ENCODE measurements at regions not wholly inside any gene's neighbourhood (a gene's known extent, or its start where the extent isn't known, plus 50 kb on each side); places are given as distances from the start of the nearest gene placed in this dataset.

GRCh38 chr16:79295746-79296145, 304.8 kb downstream of the MAF start:
- no peak for DNase-seq (ENCODE audit: low spot score in 2 of 2)
- Histone ChIP-seq H3K4me3 (no peak overlapping the region), H3K27me3 (no peaks in the 10 kb centered on the region), H3K4me1 (no peaks in the 10 kb centered on the region), H3K27ac (no peak overlapping the region), H3K36me3 (no peaks in the 10 kb centered on the region), H3K9me3 (no peaks in the 10 kb centered on the region)
- WGBS: 91% methylated on average over 3 of the region's 5 CpGs
- TF ChIP-seq POLR2AphosphoS5 (IDR thresholded peaks at IDR 0.05): no peak
- no peak for TF ChIP-seq EP300 (IDR thresholded peaks at IDR 0.05)
- TF ChIP-seq POLR2A (IDR thresholded peaks at IDR 0.05): no peak
- TF ChIP-seq, protein P1, sequence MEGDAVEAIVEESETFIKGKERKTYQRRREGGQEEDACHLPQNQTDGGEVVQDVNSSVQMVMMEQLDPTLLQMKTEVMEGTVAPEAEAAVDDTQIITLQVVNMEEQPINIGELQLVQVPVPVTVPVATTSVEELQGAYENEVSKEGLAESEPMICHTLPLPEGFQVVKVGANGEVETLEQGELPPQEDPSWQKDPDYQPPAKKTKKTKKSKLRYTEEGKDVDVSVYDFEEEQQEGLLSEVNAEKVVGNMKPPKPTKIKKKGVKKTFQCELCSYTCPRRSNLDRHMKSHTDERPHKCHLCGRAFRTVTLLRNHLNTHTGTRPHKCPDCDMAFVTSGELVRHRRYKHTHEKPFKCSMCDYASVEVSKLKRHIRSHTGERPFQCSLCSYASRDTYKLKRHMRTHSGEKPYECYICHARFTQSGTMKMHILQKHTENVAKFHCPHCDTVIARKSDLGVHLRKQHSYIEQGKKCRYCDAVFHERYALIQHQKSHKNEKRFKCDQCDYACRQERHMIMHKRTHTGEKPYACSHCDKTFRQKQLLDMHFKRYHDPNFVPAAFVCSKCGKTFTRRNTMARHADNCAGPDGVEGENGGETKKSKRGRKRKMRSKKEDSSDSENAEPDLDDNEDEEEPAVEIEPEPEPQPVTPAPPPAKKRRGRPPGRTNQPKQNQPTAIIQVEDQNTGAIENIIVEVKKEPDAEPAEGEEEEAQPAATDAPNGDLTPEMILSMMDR (IDR thresholded peaks at IDR 0.05): no peak

DNA sequence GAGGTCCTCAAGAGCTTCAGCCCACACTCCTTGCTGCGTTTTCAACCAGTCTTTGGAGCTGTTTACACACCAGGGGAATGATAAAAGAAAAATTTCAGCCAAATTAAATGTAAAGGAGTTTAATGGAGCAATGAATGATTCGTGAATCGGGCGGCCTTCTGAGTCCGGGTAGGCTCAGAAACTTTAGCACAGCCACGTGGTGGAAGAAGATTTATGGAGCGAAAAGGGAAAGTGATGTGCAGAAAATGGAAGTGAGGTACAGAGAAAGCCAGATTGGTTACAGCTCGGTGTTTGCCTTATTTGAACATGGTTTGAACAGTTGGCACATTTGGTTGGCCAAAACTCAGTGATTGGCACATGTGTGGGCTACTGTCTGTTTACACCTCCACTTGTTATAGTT, 305.4 kb downstream of the MAF start:
- 90% methylated on average over 8 of the region's 8 CpGs for WGBS
- H3K9me3 ChIP-seq: no peaks in the 10 kb centered on the region
- no peak overlapping the region for H3K27ac ChIP-seq
- TF ChIP-seq, protein P1 (IDR thresholded peaks at IDR 0.05): no peak
- TF ChIP-seq POLR2A (IDR thresholded peaks at IDR 0.05): no peak
- no peak for TF ChIP-seq EP300 (IDR thresholded peaks at IDR 0.05)
- TF ChIP-seq POLR2AphosphoS5 (IDR thresholded peaks at IDR 0.05): no peak
- H3K4me1 ChIP-seq: peaks cover 2% of the 10 kb centered on the region
- no peaks in the 10 kb centered on the region for H3K36me3 ChIP-seq
- no peaks in the 10 kb centered on the region for H3K27me3 ChIP-seq
- no peak overlapping the region for H3K4me3 ChIP-seq
- DNase-seq (ENCODE audit: low spot score in 2 of 2): no peak

DNA sequence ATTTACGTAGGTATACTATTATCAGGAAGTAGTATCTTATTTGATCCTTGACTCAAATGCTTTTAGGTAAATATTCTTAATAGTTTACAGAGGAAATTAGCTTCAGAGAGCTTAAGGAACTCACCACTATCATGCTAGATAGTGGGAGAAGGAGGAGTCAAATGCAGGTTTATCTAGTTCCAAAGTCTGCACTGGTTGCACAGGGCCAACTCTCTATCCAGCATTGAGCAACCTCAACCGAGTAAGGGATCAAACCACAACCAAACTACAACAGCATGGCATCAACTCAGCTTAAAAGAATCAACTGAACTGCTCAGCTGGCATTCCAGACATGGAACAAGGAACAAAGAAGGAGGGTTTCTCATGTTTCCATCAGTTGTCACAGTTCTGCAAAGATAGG, 306.0 kb downstream of the MAF start:
- Histone ChIP-seq H3K9me3 (no peaks in the 10 kb centered on the region), H3K4me1 (peaks cover 4% of the 10 kb centered on the region), H3K27ac (no peak overlapping the region), H3K27me3 (no peaks in the 10 kb centered on the region), H3K36me3 (no peaks in the 10 kb centered on the region), H3K4me3 (no peak overlapping the region)
- no peak for DNase-seq (ENCODE audit: low spot score in 2 of 2)
- TF ChIP-seq, protein P1 (IDR thresholded peaks at IDR 0.05): no peak
- TF ChIP-seq POLR2AphosphoS5 (IDR thresholded peaks at IDR 0.05) (no peak), POLR2A (IDR thresholded peaks at IDR 0.05) (no peak)
- 74% methylated on average over 2 of the region's 2 CpGs for WGBS

DNA sequence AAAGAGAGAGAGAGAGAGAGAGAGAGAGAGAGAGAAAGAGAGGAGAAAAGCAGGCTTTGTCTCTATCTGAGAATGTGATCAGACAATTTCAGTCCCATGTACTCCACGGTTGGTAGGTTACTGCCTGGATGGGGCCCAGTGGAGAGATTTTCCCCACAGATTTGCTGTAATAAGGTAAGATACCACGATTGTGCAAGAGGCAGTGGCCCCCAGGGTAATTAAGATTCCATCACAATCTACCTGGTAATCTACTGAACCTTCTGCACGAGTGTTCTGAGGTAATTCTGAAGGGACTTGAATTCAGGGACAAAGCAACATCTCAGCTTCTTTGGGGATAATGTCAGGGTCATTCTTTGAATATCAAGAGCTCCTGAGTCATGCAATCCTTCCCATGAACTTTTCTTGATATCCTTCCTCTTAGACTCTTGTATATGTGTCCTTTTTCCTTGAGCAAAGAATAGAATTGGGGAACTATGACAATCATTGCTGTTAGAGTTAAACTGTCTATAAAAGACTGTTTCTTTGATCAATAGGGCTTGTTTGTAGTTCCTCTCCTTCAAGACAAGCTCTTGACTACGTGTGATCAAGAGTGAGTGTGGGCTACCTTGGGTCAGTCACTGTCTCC, 306.6 kb downstream of the MAF start:
- 64% methylated on average over 4 of the region's 4 CpGs for WGBS
- no peak overlapping the region for H3K4me3 ChIP-seq
- no peaks in the 10 kb centered on the region for H3K36me3 ChIP-seq
- peaks cover 4% of the 10 kb centered on the region for H3K4me1 ChIP-seq
- no peak for DNase-seq (ENCODE audit: low spot score in 2 of 2)
- H3K27ac ChIP-seq: no peak overlapping the region
- TF ChIP-seq POLR2AphosphoS5 (IDR thresholded peaks at IDR 0.05) (no peak), EP300 (IDR thresholded peaks at IDR 0.05) (no peak), POLR2A (IDR thresholded peaks at IDR 0.05) (no peak)
- TF ChIP-seq, protein P1 (IDR thresholded peaks at IDR 0.05): no peak
- H3K9me3 ChIP-seq: no peaks in the 10 kb centered on the region
- H3K27me3 ChIP-seq: no peaks in the 10 kb centered on the region

GRCh38 chr16:79288066-79288465, 312.5 kb downstream of the MAF start:
- Histone ChIP-seq H3K4me1 (peaks cover 15% of the 10 kb centered on the region), H3K9me3 (no peaks in the 10 kb centered on the region), H3K4me3 (no peak overlapping the region), H3K27me3 (peaks cover 3% of the 10 kb centered on the region), H3K27ac (no peak overlapping the region), H3K36me3 (no peaks in the 10 kb centered on the region)
- TF ChIP-seq, protein P1 (IDR thresholded peaks at IDR 0.05): no peak
- TF ChIP-seq POLR2A (IDR thresholded peaks at IDR 0.05): no peak
- TF ChIP-seq EP300 (IDR thresholded peaks at IDR 0.05): no peak
- TF ChIP-seq POLR2AphosphoS5 (IDR thresholded peaks at IDR 0.05): no peak
- WGBS: 94% methylated on average over 4 of the region's 4 CpGs
- no peak for DNase-seq (ENCODE audit: low spot score in 2 of 2)
